ENCODE measurements at regions not wholly inside any gene's neighbourhood (a gene's known extent, or its start where the extent isn't known, plus 50 kb on each side); places are given as distances from the start of the nearest gene placed in this dataset.
"Not testable (repeated sequence)": the region's sequence is repeated elsewhere in the genome, so short reads cannot be mapped to it uniquely, and the experiment has no call there.

- Histone ChIP-seq H3K27ac (ENCODE audit: low read length) (no peak overlapping the region), H3K36me3 (ENCODE audit: insufficient read depth, low read length) (no peaks in the 10 kb centered on the region), H3K4me1 (ENCODE audit: insufficient read depth, low read length) (no peaks in the 10 kb centered on the region), H3K9ac (ENCODE audit: low read depth, low read length) (no peak overlapping the region), H3K9me3 (ENCODE audit: insufficient read depth, low read length, severe bottlenecking) (no peaks in the 10 kb centered on the region), H3K27me3 (ENCODE audit: insufficient read depth, low read length, poor library complexity) (no peaks in the 10 kb centered on the region), H3K4me3 (ENCODE audit: low read depth in 1 of 2, low read length in 2 of 2) (no peak overlapping the region), H2AFZ (ENCODE audit: low read depth, low read length) (no peak overlapping the region), H3K4me2 (ENCODE audit: insufficient read depth, low read length) (no peak overlapping the region), H4K20me1 (ENCODE audit: insufficient read depth, low read length) (no peaks in the 10 kb centered on the region), H3K79me2 (ENCODE audit: insufficient read depth, low read length) (no peaks in the 10 kb centered on the region)
- ATAC-seq (ENCODE audit: insufficient read depth, low read depth), result no peak
- TF ChIP-seq, protein P1, sequence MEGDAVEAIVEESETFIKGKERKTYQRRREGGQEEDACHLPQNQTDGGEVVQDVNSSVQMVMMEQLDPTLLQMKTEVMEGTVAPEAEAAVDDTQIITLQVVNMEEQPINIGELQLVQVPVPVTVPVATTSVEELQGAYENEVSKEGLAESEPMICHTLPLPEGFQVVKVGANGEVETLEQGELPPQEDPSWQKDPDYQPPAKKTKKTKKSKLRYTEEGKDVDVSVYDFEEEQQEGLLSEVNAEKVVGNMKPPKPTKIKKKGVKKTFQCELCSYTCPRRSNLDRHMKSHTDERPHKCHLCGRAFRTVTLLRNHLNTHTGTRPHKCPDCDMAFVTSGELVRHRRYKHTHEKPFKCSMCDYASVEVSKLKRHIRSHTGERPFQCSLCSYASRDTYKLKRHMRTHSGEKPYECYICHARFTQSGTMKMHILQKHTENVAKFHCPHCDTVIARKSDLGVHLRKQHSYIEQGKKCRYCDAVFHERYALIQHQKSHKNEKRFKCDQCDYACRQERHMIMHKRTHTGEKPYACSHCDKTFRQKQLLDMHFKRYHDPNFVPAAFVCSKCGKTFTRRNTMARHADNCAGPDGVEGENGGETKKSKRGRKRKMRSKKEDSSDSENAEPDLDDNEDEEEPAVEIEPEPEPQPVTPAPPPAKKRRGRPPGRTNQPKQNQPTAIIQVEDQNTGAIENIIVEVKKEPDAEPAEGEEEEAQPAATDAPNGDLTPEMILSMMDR (IDR thresholded peaks at IDR 0.05; ENCODE audit: borderline replicate concordance, extremely low read depth, low read length, poor library complexity, severe bottlenecking), result no peak
- no peak for TF ChIP-seq EZH2 (IDR thresholded peaks at IDR 0.05; ENCODE audit: borderline replicate concordance, low read depth, low read length, severe bottlenecking)
- no peak for DNase-seq
These were observed 533.6 kb upstream of the API5 start for GRCh38 chr11:42778193-42778592.

DNA sequence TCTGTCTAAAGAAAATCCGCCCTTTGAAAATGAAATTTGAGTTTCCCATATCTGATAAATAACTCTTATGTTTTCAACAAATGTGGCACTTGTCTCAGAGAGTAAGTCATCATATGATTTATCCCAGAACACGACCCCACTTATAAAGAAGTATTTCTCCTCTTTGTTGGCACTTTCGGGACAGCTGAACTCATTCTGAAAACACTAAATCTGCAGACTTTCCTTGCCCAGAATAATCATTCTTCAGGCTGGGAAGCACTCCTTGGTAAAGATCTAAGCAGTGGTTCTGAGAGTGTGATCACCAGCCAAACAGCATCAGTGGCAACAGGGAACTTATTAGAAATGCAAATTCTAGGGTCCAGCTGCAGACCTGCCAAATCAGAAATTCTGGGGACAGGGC, 532.2 kb upstream of the API5 start:
- H3K27me3 ChIP-seq (ENCODE audit: insufficient read depth, low read length, poor library complexity), result no peaks in the 10 kb centered on the region
- H3K4me1 ChIP-seq (ENCODE audit: insufficient read depth, low read length), result no peaks in the 10 kb centered on the region
- H3K79me2 ChIP-seq (ENCODE audit: insufficient read depth, low read length), result no peaks in the 10 kb centered on the region
- H3K4me3 ChIP-seq (ENCODE audit: low read depth in 1 of 2, low read length in 2 of 2), result no peak overlapping the region
- H4K20me1 ChIP-seq (ENCODE audit: insufficient read depth, low read length), result no peaks in the 10 kb centered on the region
- ATAC-seq (ENCODE audit: insufficient read depth, low read depth) (no peak), DNase-seq (no peak)
- TF ChIP-seq, protein P1 (IDR thresholded peaks at IDR 0.05; ENCODE audit: borderline replicate concordance, extremely low read depth, low read length, poor library complexity, severe bottlenecking), result no peak
- no peak for TF ChIP-seq EZH2 (IDR thresholded peaks at IDR 0.05; ENCODE audit: borderline replicate concordance, low read depth, low read length, severe bottlenecking)
- H3K9ac ChIP-seq (ENCODE audit: low read depth, low read length), result no peak overlapping the region
- H3K4me2 ChIP-seq (ENCODE audit: insufficient read depth, low read length), result no peak overlapping the region
- no peaks in the 10 kb centered on the region for H3K9me3 ChIP-seq (ENCODE audit: insufficient read depth, low read length, severe bottlenecking)
- H3K27ac ChIP-seq (ENCODE audit: low read length), result no peak overlapping the region
- no peak overlapping the region for H2AFZ ChIP-seq (ENCODE audit: low read depth, low read length)
- no peaks in the 10 kb centered on the region for H3K36me3 ChIP-seq (ENCODE audit: insufficient read depth, low read length)

DNA sequence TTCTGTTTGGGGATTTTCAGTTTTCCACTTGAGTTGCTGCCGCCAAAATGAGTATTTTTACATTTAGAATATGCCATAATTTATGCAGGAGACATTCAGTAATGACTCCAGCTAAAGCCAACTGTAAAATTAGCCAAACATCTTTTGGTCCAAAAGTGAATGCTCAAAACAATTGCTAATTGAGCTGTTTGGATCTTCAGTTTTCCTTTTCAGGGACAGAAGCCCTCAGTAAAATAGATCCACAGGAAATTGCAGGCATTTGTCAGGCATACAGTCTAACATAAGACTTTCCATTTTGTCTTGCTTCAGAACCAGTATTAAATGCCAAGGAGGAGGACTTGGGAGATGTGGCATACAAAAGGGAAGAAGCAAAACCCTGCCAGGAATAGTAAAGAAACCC, 524.8 kb upstream of the API5 start:
- no peak overlapping the region for H3K27ac ChIP-seq (ENCODE audit: low read length)
- H3K27me3 ChIP-seq (ENCODE audit: insufficient read depth, low read length, poor library complexity), result no peaks in the 10 kb centered on the region
- no peaks in the 10 kb centered on the region for H3K9me3 ChIP-seq (ENCODE audit: insufficient read depth, low read length, severe bottlenecking)
- DNase-seq (no peak), ATAC-seq (ENCODE audit: insufficient read depth, low read depth) (no peak)
- TF ChIP-seq EZH2 (IDR thresholded peaks at IDR 0.05; ENCODE audit: borderline replicate concordance, low read depth, low read length, severe bottlenecking), result no peak
- TF ChIP-seq, protein P1 (IDR thresholded peaks at IDR 0.05; ENCODE audit: borderline replicate concordance, extremely low read depth, low read length, poor library complexity, severe bottlenecking), result no peak
- no peaks in the 10 kb centered on the region for H3K36me3 ChIP-seq (ENCODE audit: insufficient read depth, low read length)
- no peaks in the 10 kb centered on the region for H3K79me2 ChIP-seq (ENCODE audit: insufficient read depth, low read length)
- no peak overlapping the region for H2AFZ ChIP-seq (ENCODE audit: low read depth, low read length)
- no peak overlapping the region for H3K9ac ChIP-seq (ENCODE audit: low read depth, low read length)
- H3K4me2 ChIP-seq (ENCODE audit: insufficient read depth, low read length), result no peak overlapping the region
- no peaks in the 10 kb centered on the region for H3K4me1 ChIP-seq (ENCODE audit: insufficient read depth, low read length)
- H4K20me1 ChIP-seq (ENCODE audit: insufficient read depth, low read length), result no peaks in the 10 kb centered on the region
- H3K4me3 ChIP-seq (ENCODE audit: low read depth in 1 of 2, low read length in 2 of 2), result no peak overlapping the region

- H3K27ac ChIP-seq (ENCODE audit: low read length); H3K79me2 ChIP-seq (ENCODE audit: insufficient read depth, low read length); ATAC-seq (ENCODE audit: insufficient read depth, low read depth); H3K4me3 ChIP-seq (ENCODE audit: low read depth in 1 of 2, low read length in 2 of 2); H3K9me3 ChIP-seq (ENCODE audit: insufficient read depth, low read length, severe bottlenecking); H3K4me1 ChIP-seq (ENCODE audit: insufficient read depth, low read length); H2AFZ ChIP-seq (ENCODE audit: low read depth, low read length); DNase-seq; H3K27me3 ChIP-seq (ENCODE audit: insufficient read depth, low read length, poor library complexity); H3K36me3 ChIP-seq (ENCODE audit: insufficient read depth, low read length); H4K20me1 ChIP-seq (ENCODE audit: insufficient read depth, low read length); H3K4me2 ChIP-seq (ENCODE audit: insufficient read depth, low read length); H3K9ac ChIP-seq (ENCODE audit: low read depth, low read length): not testable (repeated sequence)
These were observed 516.3 kb upstream of the API5 start for GRCh38 chr11:42795483-42795882.

Data from DND-41 (cell line).